GM19395 (cell line): ENCODE measurements at regions not wholly inside any gene's neighbourhood (a gene's known extent, or its start where the extent isn't known, plus 50 kb on each side); places are given as distances from the start of the nearest gene placed in this dataset.

ENCODE experiments used
- ATAC-seq: cut with Tn5 transposase; IDR thresholded peaks from one replicate; pipeline ENCODE4 v1.9.1; 2021; ENCODE audit warnings: mild to moderate bottlenecking, moderate library complexity; ENCODE audit not compliant: unreplicated experiment

DNA sequence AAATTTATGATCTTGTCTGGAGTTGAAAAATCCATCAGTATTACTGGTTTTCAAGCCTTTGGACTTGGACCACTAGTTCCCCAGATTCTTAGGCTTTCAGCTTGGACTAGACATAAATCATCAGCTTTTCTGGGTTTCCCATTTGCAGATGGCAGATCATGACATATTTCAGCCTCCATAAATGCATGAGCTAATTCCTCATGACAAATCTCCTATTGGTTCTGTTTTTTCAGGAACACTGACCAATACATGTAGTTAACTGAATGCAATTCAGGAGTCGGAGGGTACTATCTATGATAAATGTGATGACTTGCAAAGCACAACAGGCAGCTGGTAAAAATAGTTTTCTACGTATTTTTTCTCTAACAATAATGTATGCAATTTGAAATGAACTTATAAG, 635.6 kb downstream of the TRAM1L1 start:
- no peak for ATAC-seq

GRCh38 chr4:116444117-116444516, 641.3 kb downstream of the TRAM1L1 start:
- ATAC-seq, result no peak

DNA sequence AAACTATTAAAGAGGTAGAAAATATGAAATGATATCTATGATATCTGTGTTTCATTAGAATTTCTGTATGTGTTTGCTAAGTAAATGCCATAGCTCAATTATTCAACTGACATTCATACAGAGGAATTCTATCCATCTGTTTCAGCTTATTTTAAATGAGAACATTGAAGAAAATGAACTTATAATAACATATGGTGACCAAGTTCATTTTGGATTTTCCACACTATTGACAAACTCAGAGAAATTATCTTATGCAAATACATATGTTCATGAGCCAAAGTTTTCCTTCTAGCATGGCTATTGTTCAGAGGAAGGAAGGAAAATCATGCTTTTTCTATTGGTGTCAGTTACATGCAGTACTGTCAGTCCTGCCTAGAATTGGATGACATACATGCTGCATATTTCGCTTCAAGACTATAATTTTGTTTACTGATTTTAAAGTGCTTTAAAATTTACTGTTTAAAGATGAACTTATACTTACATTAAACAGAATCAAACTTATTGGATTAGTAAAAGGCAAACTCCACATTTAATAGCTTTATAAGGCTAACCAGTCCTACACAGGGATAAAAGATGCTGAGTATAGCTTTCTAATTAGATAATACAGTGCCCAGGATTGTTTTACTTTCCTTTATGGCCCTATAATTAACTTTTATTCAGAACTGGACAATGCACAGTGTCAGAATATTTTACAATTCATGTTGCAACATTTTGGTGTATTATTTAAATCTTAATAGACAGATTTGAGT, 646.2 kb downstream of the TRAM1L1 start:
- ATAC-seq, result no peak

GRCh38 chr4:116438417-116438816, 647.0 kb downstream of the TRAM1L1 start:
- ATAC-seq, result no peak

GRCh38 chr4:116427666-116428065, 657.7 kb downstream of the TRAM1L1 start:
- ATAC-seq, result no peak

DNA sequence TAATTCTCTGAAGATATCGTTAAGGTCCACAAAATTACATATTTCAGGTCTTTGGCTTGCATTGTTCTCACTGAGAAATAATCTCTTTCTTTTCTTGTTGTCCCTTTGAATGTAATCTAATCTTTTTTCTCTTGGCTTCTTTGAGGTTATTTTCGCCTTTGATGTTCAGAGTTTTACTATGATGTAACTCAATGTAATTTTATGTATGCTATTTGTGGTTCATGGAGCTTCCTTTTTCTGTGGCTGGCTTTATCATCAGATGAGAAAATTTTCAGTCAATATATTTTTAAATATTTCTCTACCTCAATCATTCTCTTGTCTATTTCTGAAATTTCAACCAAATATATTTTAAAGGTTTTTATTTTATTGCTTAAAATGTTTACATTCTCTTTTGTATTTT, 672.2 kb downstream of the TRAM1L1 start:
- no peak for ATAC-seq

- no peak for ATAC-seq
Observed at GRCh38 chr4:116401293-116401692, 684.1 kb downstream of the TRAM1L1 start.

DNA sequence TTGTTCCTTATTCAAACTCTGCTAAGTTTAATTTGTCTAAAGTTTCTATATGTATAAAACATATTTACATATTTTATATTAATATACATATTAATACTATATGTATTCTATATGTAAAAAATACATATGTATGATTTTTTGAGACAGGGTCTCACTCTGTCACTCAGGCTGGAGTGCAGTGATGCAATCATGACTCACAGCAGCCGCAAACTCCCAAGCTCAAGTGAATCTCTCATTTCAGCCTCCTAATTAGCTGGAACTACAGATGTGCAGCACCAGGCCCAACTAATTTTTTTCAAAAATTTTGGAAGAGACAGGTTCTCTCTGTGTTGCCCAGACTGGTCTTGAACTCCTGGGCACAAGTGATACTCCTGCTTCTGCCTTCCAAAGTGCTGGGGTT, 684.9 kb downstream of the TRAM1L1 start:
- no peak for ATAC-seq

- no peak for ATAC-seq
Observed at GRCh38 chr4:116397714-116398113, 687.7 kb downstream of the TRAM1L1 start.

DNA sequence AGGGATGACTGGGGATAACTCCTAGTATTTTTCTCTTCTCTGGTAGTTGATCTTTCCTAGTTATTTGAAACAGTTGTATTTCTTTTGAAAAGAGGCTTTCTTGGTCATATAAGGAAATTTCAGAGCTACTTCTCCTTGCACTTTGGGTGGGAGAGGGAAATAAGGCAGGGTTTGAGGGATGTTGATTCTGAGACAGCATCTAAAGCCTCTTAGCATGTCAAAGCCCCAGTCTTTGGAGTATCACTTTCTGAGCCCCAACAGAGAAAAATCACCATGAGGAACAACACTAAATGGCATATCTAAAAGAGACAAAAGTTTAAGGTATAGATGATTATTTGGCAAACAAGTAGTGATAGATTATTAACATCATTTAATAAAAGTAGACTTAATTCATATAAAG, 688.1 kb downstream of the TRAM1L1 start:
- no peak for ATAC-seq

DNA sequence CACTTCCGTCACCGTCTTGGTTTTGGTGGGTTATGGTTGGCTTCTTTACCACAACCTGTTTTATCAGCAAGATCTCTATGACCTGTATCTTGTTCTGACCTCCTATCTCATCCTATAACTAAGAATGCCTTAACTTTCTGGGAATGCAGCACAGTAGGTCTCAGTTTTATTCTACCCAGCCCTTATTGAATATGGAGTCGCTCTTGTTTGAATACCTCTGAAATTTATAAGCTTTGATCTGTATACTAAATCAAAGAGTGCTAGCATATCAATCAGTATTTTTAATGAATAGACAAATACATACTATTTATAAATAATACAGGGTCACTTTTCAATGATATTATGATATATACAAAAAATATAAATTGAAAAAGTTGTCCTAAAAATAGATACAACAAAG, 690.0 kb downstream of the TRAM1L1 start:
- ATAC-seq, result no peak

- ATAC-seq, result no peak
Observed at GRCh38 chr4:116391020-116391419, 694.4 kb downstream of the TRAM1L1 start.

- no peak for ATAC-seq
Observed at GRCh38 chr4:116389139-116389538, 696.2 kb downstream of the TRAM1L1 start.

DNA sequence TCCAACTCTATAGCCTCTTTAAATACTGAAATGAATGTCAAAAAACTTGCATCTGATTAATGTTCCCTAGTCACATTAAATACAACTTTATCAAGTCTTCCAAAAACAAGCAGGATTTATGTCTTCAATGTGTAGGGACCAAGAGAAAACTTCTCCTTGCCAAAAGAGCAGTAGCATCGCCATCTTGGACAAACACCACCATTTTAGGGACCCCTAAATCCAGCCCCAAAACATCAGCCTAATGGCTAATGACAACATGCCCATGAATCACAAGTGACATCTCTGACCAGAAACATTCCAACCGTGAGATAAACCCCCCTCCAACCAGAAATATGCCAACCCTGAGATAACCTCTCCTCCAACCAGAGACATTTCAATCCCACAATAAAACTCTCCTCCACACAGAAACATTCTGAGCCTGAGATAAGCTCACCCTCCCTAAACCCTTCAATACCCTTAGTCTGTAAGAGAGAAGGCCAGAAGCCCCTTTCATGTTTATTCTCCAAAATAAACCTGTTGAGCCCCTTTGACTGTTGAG, 697.4 kb downstream of the TRAM1L1 start:
- no peak for ATAC-seq

GRCh38 chr4:116386856-116387255, 698.5 kb downstream of the TRAM1L1 start:
- no peak for ATAC-seq

DNA sequence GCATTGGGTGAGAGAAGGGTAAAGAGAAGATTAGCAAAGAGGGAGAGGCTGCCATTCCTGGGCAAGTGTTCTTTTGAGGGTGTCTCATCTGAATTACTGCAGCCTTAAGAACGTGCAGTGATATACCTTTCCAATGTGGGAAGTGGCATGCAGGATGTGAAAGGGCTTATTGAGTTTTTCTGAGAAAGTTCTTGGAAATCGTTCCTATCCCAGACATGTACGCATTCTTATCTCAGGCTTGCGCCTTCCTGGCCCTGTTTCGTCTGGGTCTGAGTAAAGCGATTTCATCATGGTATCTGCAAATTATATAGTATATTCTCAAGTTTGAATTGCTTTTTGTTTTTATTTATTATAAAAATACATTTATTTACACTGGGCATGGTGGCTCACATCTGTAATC, 699.8 kb downstream of the TRAM1L1 start:
- no peak for ATAC-seq

DNA sequence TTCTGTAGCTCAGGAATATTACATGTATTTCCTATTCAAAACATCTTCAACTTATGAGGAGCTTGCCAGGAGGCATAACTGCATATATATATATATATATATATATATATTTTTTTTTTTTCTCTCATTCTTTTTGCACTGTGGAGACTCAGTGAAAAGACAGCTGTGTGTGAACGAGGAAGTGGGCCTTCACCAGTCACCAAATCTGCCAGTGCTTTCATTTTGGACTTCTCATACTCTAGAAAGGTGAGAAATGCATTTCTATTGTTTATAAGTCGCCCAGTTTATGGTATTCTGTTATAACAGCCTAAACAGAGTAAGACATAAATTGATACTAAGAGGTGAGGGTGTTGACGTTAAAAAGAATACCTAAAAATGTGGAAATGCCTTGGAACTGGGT, 710.6 kb downstream of the TRAM1L1 start:
- no peak for ATAC-seq

DNA sequence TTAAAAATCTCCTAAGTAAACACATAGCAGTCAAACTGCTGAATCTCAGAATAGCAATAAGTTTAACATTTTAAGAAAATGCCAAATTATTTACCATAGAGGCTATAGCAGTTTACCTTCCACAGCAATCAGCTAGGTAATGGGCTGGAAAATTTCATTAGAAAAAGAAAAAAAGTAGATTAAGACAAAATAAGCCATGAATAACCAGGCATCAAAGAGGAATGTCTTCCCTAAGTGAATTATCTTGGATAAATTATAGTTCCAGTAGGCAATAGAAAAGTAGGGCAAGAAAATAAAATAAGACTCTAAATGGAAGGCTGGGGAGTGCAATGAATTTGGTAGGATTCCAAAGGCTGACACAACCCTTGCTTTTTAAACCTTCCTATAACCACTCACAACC, 722.8 kb downstream of the TRAM1L1 start:
- no peak for ATAC-seq

- ATAC-seq, result no peak
Observed at GRCh38 chr4:116361790-116362189, 723.6 kb downstream of the TRAM1L1 start.

GRCh38 chr4:116358633-116359222, 726.6 kb downstream of the TRAM1L1 start:
- peak; percentile 98 for ATAC-seq

- no peak for ATAC-seq
Observed at GRCh38 chr4:116357758-116358157, 727.6 kb downstream of the TRAM1L1 start.

- no peak for ATAC-seq
Observed at GRCh38 chr4:116346750-116347149, 738.6 kb downstream of the TRAM1L1 start.

GRCh38 chr4:116343809-116344208, 741.6 kb downstream of the TRAM1L1 start:
- no peak for ATAC-seq
